Thoracic aorta (tissue), 2 donors: ENCODE measurements at regions not wholly inside any gene's neighbourhood (a gene's known extent, or its start where the extent isn't known, plus 50 kb on each side); places are given as distances from the start of the nearest gene placed in this dataset.

ENCODE experiments used
- ATAC-seq: fragments of 150-250 bp; one replicate; pipeline ENCODE4 v1.8.0; 2017; ENCODE audit warnings: low read depth; ENCODE audit not compliant: insufficient number of reproducible peaks, low FRiP score
- DNase-seq: peaks from one replicate; pipeline ENCODE4 v3.0.0-alpha.2; 2020; ENCODE audit warnings: low spot score
- H3K27ac ChIP-seq, 2 donors: fragments of 200-600 bp; sonication (generic); 1 replicate in 1 of 2; 2 replicates in 1 of 2; pipeline ENCODE4 v1.5.1; 2016; ENCODE audit warnings: mild to moderate bottlenecking in 2 of 2, moderate library complexity in 2 of 2
- H3K27me3 ChIP-seq: fragments of 200-600 bp; sonication (generic); replicated peaks from 2 replicates; pipeline ENCODE4 v1.6.0; 2016; ENCODE audit warnings: mild to moderate bottlenecking; ENCODE audit not compliant: insufficient read depth
- H3K36me3 ChIP-seq: fragments of 200-600 bp; sonication (generic); one replicate; pipeline ENCODE4 v1.5.1; 2016
- H3K4me1 ChIP-seq, 2 donors: fragments of 200-600 bp; sonication (generic); 1 replicate in 1 of 2; 2 replicates in 1 of 2; pipeline versions ENCODE4 v1.5.1 to v1.6.0; 2016; ENCODE audit warnings: low read depth in 2 of 2, mild to moderate bottlenecking in 1 of 2; ENCODE audit not compliant: control insufficient read depth in 1 of 2
- H3K4me3 ChIP-seq: fragments of 200-600 bp; sonication (generic); 2 replicates; pipeline ENCODE4 v1.5.1; 2016; ENCODE audit warnings: mild to moderate bottlenecking
- H3K9me3 ChIP-seq: fragments of 200-600 bp; sonication (generic); 2 replicates; pipeline ENCODE4 v1.5.1; 2016
- CTCF ChIP-seq: fragments of 200-600 bp; sonication (generic); IDR thresholded peaks from one replicate; pipeline ENCODE4 v1.5.1; 2019; ENCODE audit warnings: antibody characterized with exemption

GRCh38 chr5:164728733-164729132 is 1223.3 kb downstream of the MAT2B start:
- Histone ChIP-seq H3K4me3 (no peak overlapping the region), H3K4me1 (no peaks in the 10 kb centered on the region), H3K9me3 (no peaks in the 10 kb centered on the region), H3K27ac (no peak overlapping the region), H3K36me3 (no peaks in the 10 kb centered on the region), H3K27me3 (no peaks in the 10 kb centered on the region)
- ATAC-seq (no peak), DNase-seq (no peak)
- no peak for TF ChIP-seq CTCF

GRCh38 chr5:164735334-164735733 is 1229.9 kb downstream of the MAT2B start:
- H3K27ac ChIP-seq: no peak overlapping the region
- H3K4me3 ChIP-seq: no peak overlapping the region
- ATAC-seq (no peak), DNase-seq (no peak)
- no peaks in the 10 kb centered on the region for H3K36me3 ChIP-seq
- no peak for TF ChIP-seq CTCF
- no peaks in the 10 kb centered on the region for H3K27me3 ChIP-seq
- no peaks in the 10 kb centered on the region for H3K4me1 ChIP-seq
- H3K9me3 ChIP-seq: no peaks in the 10 kb centered on the region

GRCh38 chr5:164741376-164741775 is 1236.0 kb downstream of the MAT2B start:
- DNase-seq: no peak
- H3K9me3 ChIP-seq: no peaks in the 10 kb centered on the region
- no peak for ATAC-seq
- H3K4me3 ChIP-seq: no peak overlapping the region
- TF ChIP-seq CTCF: no peak
- no peaks in the 10 kb centered on the region for H3K4me1 ChIP-seq
- no peaks in the 10 kb centered on the region for H3K27me3 ChIP-seq
- H3K27ac ChIP-seq: no peak overlapping the region
- H3K36me3 ChIP-seq: no peaks in the 10 kb centered on the region

- TF ChIP-seq CTCF: no peak
- Histone ChIP-seq H3K27ac (no peak overlapping the region), H3K4me1 (no peaks in the 10 kb centered on the region), H3K4me3 (no peak overlapping the region), H3K27me3 (no peaks in the 10 kb centered on the region), H3K36me3 (no peaks in the 10 kb centered on the region), H3K9me3 (no peaks in the 10 kb centered on the region)
- ATAC-seq (no peak), DNase-seq (no peak)
Observed at GRCh38 chr5:164742025-164742424, 1236.6 kb downstream of the MAT2B start.

GRCh38 chr5:164746723-164747122 is 1241.3 kb downstream of the MAT2B start:
- Histone ChIP-seq H3K36me3 (no peaks in the 10 kb centered on the region), H3K4me3 (no peak overlapping the region), H3K27ac (no peak overlapping the region), H3K4me1 (no peaks in the 10 kb centered on the region), H3K9me3 (no peaks in the 10 kb centered on the region), H3K27me3 (no peaks in the 10 kb centered on the region)
- no peak for ATAC-seq
- DNase-seq: no peak
- no peak for TF ChIP-seq CTCF
